ENCODE measurements at regions not wholly inside any gene's neighbourhood (a gene's known extent, or its start where the extent isn't known, plus 50 kb on each side); places are given as distances from the start of the nearest gene placed in this dataset.
A peak's percentile ranks its signal among the peaks of the same experiment; 100 is the strongest.
"Not testable (repeated sequence)": the region's sequence is repeated elsewhere in the genome, so short reads cannot be mapped to it uniquely, and the experiment has no call there.

DNA sequence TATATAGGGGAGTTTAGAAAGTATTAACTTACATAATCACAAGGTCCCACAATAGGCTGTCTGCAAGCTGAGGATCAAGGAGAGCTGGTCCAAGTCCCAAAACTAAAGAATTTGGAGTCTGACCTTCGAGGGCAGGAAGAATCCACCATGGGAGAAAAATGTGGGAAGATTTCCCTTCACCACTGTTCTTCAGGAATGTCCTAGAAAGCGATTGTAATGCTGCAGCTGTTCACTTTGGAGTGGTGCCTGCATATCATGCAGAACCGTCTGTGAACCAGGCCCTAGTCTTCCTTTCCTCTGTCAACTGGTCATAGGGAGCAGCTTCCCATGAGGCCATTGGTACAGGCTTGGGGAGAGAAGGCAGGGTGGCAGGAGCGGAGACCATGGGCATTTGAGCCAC, 497.9 kb upstream of the ARPP21 start:
- no peak overlapping the region for H3K4me3 ChIP-seq (ENCODE audit: low read depth, low read length)
- TF ChIP-seq CTCF (IDR thresholded peaks at IDR 0.05; ENCODE audit: low read depth, low read length): no peak
- in situ Hi-C loops (cut with HindIII; ENCODE audit: low sequenced_read_pairs): no loop called here
- DNase-seq (ENCODE audit: low read depth, low spot score): no peak

DNA sequence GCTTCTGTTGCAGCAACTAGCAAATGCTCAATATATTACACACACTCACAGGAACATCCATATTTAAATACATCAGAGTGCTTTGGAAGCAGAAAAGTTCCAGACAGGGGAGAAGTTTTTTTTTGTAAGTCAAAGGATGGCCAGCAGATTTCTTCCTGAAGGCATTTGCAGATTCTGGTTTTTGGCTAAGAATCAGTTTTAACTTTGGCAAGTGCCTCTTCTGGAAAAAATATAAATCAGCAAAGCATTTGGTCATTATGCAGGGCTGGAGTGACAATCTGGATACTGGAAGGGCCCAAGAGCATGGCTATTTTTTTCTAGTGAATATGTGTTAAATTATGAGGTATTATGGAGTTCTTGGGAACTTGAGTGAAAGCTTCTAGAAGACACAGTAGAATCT, 495.3 kb upstream of the ARPP21 start:
- in situ Hi-C loops (cut with HindIII; ENCODE audit: low sequenced_read_pairs): no loop called here
- DNase-seq (ENCODE audit: low read depth, low spot score): no peak
- no peak for TF ChIP-seq CTCF (IDR thresholded peaks at IDR 0.05; ENCODE audit: low read depth, low read length)
- H3K4me3 ChIP-seq (ENCODE audit: low read depth, low read length): no peak overlapping the region

- H3K4me3 ChIP-seq (ENCODE audit: low read depth, low read length); in situ Hi-C loops (cut with HindIII; ENCODE audit: low sequenced_read_pairs); DNase-seq (ENCODE audit: low read depth, low spot score): not testable (repeated sequence)
These were observed 492.9 kb upstream of the ARPP21 start for GRCh38 chr3:35146256-35147035.

DNA sequence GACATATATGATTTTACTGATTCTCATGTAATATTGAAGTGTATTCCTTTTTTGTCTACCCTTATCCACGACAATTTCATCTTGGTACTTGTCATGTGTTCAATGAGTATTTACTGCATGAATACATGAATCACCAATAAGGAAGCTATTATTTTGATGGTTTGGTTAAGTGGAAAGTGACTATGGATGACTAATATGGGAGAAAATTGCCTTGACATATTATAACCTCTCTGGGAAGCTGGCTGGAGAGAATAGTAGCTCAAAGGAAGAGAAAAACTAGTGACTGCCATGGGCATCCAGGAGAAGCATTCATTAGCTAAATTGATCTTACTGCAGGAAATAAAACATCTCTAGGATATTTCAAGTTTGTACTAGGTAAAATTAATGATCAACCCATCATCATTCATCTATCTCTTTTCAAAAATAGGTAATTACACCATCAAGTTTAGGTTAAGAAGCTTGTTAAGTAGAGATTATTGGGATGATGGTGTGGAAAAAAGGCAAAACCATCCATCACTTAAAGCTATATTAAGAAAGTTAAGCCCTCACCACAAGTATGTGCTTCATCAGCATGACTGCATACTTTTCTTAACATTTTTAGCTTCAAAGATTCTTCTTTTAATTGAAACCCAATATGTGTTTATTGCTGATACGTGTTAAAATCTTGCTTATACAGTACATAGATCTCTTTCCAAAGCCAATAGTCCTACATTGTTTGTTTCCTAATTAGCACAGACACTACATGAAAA, 455.2 kb upstream of the ARPP21 start:
- H3K4me3 ChIP-seq (ENCODE audit: low read depth, low read length): no peak overlapping the region
- no peak for TF ChIP-seq CTCF (IDR thresholded peaks at IDR 0.05; ENCODE audit: low read depth, low read length)
- in situ Hi-C loops (cut with HindIII; ENCODE audit: low sequenced_read_pairs): no loop called here
- peak; percentile 76 for DNase-seq (ENCODE audit: low read depth, low spot score)

DNA sequence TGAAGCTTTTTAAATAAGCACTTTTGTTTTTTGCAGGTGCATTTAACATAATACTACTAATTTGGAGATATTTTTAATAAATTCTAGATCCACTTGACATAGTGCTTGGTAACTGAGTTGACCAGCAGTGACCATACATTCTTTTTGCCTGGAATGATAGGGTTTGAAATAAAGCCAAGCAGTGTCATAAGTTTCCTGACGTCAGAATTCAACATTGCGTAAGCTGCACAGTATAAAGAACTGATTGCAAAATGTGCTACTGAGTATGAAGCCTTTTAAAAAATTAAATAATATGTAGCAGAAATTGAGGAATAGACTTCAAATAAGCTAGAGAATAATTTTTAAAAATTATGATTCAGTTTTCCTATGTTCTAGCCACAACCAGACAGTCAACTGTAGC, 454.6 kb upstream of the ARPP21 start:
- no peak for TF ChIP-seq CTCF (IDR thresholded peaks at IDR 0.05; ENCODE audit: low read depth, low read length)
- H3K4me3 ChIP-seq (ENCODE audit: low read depth, low read length): no peak overlapping the region
- DNase-seq (ENCODE audit: low read depth, low spot score): peak; percentile 78
- in situ Hi-C loops (cut with HindIII; ENCODE audit: low sequenced_read_pairs): no loop called here

GRCh38 chr3:35187908-35188307, 451.4 kb upstream of the ARPP21 start:
- no peak overlapping the region for H3K4me3 ChIP-seq (ENCODE audit: low read depth, low read length)
- TF ChIP-seq CTCF (IDR thresholded peaks at IDR 0.05; ENCODE audit: low read depth, low read length): no peak
- no peak for DNase-seq (ENCODE audit: low read depth, low spot score)
- in situ Hi-C loops (cut with HindIII; ENCODE audit: low sequenced_read_pairs): no loop called here

- no peak for DNase-seq (ENCODE audit: low read depth, low spot score)
- no peak overlapping the region for H3K4me3 ChIP-seq (ENCODE audit: low read depth, low read length)
- TF ChIP-seq CTCF (IDR thresholded peaks at IDR 0.05; ENCODE audit: low read depth, low read length): no peak
- in situ Hi-C loops (cut with HindIII; ENCODE audit: low sequenced_read_pairs): no loop called here
These were observed 444.7 kb upstream of the ARPP21 start for GRCh38 chr3:35194666-35195065.
